GM23338 (cell line): ENCODE measurements at regions not wholly inside any gene's neighbourhood (a gene's known extent, or its start where the extent isn't known, plus 50 kb on each side); places are given as distances from the start of the nearest gene placed in this dataset.

Experiments used
- ATAC-seq: fragments of 200-7000 bp; cut with Tn5 transposase; 3 replicates; pipeline ENCODE4 v1.9.1; 2020
- DNase-seq: peaks from one replicate; pipeline ENCODE4 v3.0.0-alpha.2; 2015; ENCODE audit warnings: low spot score
- H2AFZ ChIP-seq: fragments of 200-600 bp; sonication (generic); 2 replicates; pipeline ENCODE4 v1.8.0; 2016; ENCODE audit warnings: antibody characterized with exemption, mild to moderate bottlenecking, moderate library complexity
- H3F3A ChIP-seq: fragments of 200-600 bp; sonication (generic); replicated peaks from 2 replicates; pipeline ENCODE4 v1.8.0; 2017; ENCODE audit warnings: antibody characterized with exemption, mixed run types, low read depth
- H3K27ac ChIP-seq: fragments of 200-600 bp; sonication (generic); 2 replicates; pipeline ENCODE4 v1.6.1; 2016; ENCODE audit warnings: low read depth
- H3K27me3 ChIP-seq: fragments of 200-600 bp; sonication (generic); 2 replicates; pipeline ENCODE4 v1.8.0; 2016; ENCODE audit warnings: mild to moderate bottlenecking, mixed run types, moderate library complexity; ENCODE audit not compliant: insufficient read depth
- H3K36me3 ChIP-seq: fragments of 200-600 bp; sonication (generic); 2 replicates; pipeline ENCODE4 v1.8.0; 2016; ENCODE audit warnings: mild to moderate bottlenecking; ENCODE audit not compliant: insufficient read depth
- H3K4me1 ChIP-seq: fragments of 200-600 bp; sonication (generic); 2 replicates; pipeline ENCODE4 v1.8.0; 2016; ENCODE audit warnings: mild to moderate bottlenecking, moderate library complexity; ENCODE audit not compliant: insufficient read depth
- H3K4me2 ChIP-seq: fragments of 200-600 bp; sonication (generic); 2 replicates; pipeline ENCODE4 v1.7.1; 2017; ENCODE audit warnings: mixed run types
- H3K4me3 ChIP-seq: fragments of 200-600 bp; sonication (generic); 2 replicates; pipeline ENCODE4 v1.6.1; 2016; ENCODE audit warnings: mixed run types
- H3K79me2 ChIP-seq: fragments of 200-600 bp; sonication (generic); replicated peaks from 2 replicates; pipeline ENCODE4 v1.8.0; 2017; ENCODE audit warnings: mild to moderate bottlenecking; ENCODE audit not compliant: insufficient read depth
- H3K9me2 ChIP-seq: fragments of 200-600 bp; sonication (generic); 2 replicates; pipeline ENCODE4 v1.8.0; 2017; ENCODE audit not compliant: insufficient read depth
- H4K20me1 ChIP-seq: fragments of 200-600 bp; sonication (generic); replicated peaks from 2 replicates; pipeline ENCODE4 v1.8.0; 2017; ENCODE audit warnings: mild to moderate bottlenecking; ENCODE audit not compliant: insufficient read depth
- H3K27ac Mint-ChIP-seq: 2 replicates; pipeline ENCODE4 v1.8.0; 2020; ENCODE audit warnings: inconsistent platforms, mild to moderate bottlenecking, moderate library complexity, mixed read lengths
- H3K27me3 Mint-ChIP-seq: 3 replicates; pipeline ENCODE4 v1.8.0; 2022; ENCODE audit warnings: low read depth, mild to moderate bottlenecking, moderate library complexity, mixed read lengths, inconsistent platforms; ENCODE audit not compliant: insufficient read depth, poor library complexity
- H3K36me3 Mint-ChIP-seq: 3 replicates; pipeline ENCODE4 v1.8.0; 2021; ENCODE audit warnings: low read depth, mild to moderate bottlenecking, inconsistent platforms, moderate library complexity, mixed read lengths
- H3K4me1 Mint-ChIP-seq: 3 replicates; pipeline ENCODE4 v1.8.0; 2020; ENCODE audit warnings: mild to moderate bottlenecking, inconsistent platforms, mixed read lengths
- H3K4me3 Mint-ChIP-seq: 3 replicates; pipeline ENCODE4 v1.8.0; 2021; ENCODE audit warnings: moderate library complexity, mild to moderate bottlenecking, inconsistent platforms, mixed read lengths
- H3K9me3 Mint-ChIP-seq: 3 replicates; pipeline ENCODE4 v1.8.0; 2020; ENCODE audit warnings: moderate library complexity, mild to moderate bottlenecking, inconsistent platforms, mixed read lengths
- CREB1 ChIP-seq: fragments of 250-450 bp; sonication (Bioruptor Pico); IDR thresholded peaks from 2 replicates; pipeline ENCODE4 v1.5.0; 2020; ENCODE audit warnings: low read depth, mild to moderate bottlenecking, moderate library complexity
- EZH2 ChIP-seq: fragments of 200-600 bp; sonication (generic); IDR thresholded peaks from one replicate; pipeline ENCODE4 v1.8.0; 2017; ENCODE audit warnings: antibody characterized with exemption, mild to moderate bottlenecking, low read depth; ENCODE audit not compliant: unreplicated experiment
- EZH2phosphoT487 ChIP-seq: fragments of 200-600 bp; sonication (generic); IDR thresholded peaks from one replicate; pipeline ENCODE4 v1.8.1; 2018; ENCODE audit warnings: antibody characterized with exemption; ENCODE audit not compliant: unreplicated experiment
- JUNB ChIP-seq: IDR thresholded peaks from one replicate; pipeline ENCODE4 v1.6.1; 2016; ENCODE audit warnings: antibody characterized with exemption; ENCODE audit not compliant: unreplicated experiment
- NANOG ChIP-seq: IDR thresholded peaks from 2 replicates; pipeline ENCODE4 v1.6.1; 2016; ENCODE audit warnings: antibody characterized with exemption, borderline replicate concordance
- POLR2AphosphoS5 ChIP-seq: IDR thresholded peaks from 2 replicates; pipeline ENCODE4 v1.6.1; 2016; ENCODE audit warnings: antibody characterized with exemption, low read depth
- STAT1 ChIP-seq: IDR thresholded peaks from one replicate; pipeline ENCODE4 v1.6.1; 2016; ENCODE audit warnings: antibody characterized with exemption; ENCODE audit not compliant: unreplicated experiment
- ZNF114 ChIP-seq: fragments of 250-450 bp; sonication (Bioruptor Pico); IDR thresholded peaks from 2 replicates; pipeline ENCODE4 v1.5.0; 2020; ENCODE audit warnings: mild to moderate bottlenecking, moderate library complexity
- ZNF331 ChIP-seq: fragments of 250-450 bp; sonication (Bioruptor Pico); IDR thresholded peaks from 2 replicates; pipeline ENCODE4 v1.5.0; 2020; ENCODE audit warnings: low read depth, mild to moderate bottlenecking, moderate library complexity
- TF ChIP-seq, protein P1 (sequence below), 2 experiments: fragments of 200-600 bp in 1 of 2; sonication (generic) in 1 of 2; conservative IDR thresholded peaks; 2 replicates each; pipeline versions ENCODE4 v1.5.1 to v1.6.1; 2016 to 2017; ENCODE audit warnings: antibody characterized with exemption in 2 of 2, low read depth in 2 of 2, mild to moderate bottlenecking in 2 of 2, moderate library complexity in 1 of 2
- TF ChIP-seq, protein P2 (sequence below): IDR thresholded peaks from 2 replicates; pipeline ENCODE4 v1.6.1; 2016; ENCODE audit warnings: antibody characterized with exemption
- TF ChIP-seq, protein P3 (sequence below): fragments of 250-450 bp; sonication (Bioruptor Pico); IDR thresholded peaks from 2 replicates; pipeline ENCODE4 v1.5.0; 2020; ENCODE audit warnings: mild to moderate bottlenecking, moderate library complexity
- TF ChIP-seq, protein P4 (sequence below): IDR thresholded peaks from one replicate; pipeline ENCODE4 v1.6.1; 2018; ENCODE audit warnings: antibody characterized with exemption; ENCODE audit not compliant: unreplicated experiment

DNA sequence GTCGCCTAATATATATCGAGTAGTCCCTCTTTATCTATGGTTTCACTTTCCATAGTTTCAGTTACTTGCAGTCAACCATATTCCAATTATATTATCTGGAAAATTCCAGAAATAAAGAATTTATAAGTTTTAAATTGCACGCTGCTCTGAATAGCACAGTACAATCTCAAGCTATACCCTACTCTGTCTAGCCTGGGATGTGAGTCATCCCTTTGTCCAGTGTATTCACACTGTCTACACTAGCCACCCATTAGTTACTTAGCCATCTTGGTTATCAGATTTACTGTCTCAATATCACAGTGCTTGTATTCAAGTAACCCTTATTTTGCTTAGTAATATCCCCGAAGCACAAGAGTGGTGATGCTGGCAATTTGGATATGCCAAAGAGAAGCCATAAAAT is 72.1 kb upstream of the EOMES start:
- Histone ChIP-seq H3K79me2 (no peaks in the 10 kb centered on the region), H2AFZ (peak overlapping the region; percentile 23; the same call in 1 of the 2 replicates), H3K4me3 (no peak overlapping the region), H3K9me2 (peaks cover 6% of the 10 kb centered on the region; the same call in 1 of the 2 replicates), H3K27me3 (no peaks in the 10 kb centered on the region), H3F3A (no peaks in the 10 kb centered on the region), H3K4me1 (no peaks in the 10 kb centered on the region), H3K27ac (no peak overlapping the region), H3K4me2 (no peak overlapping the region), H4K20me1 (no peaks in the 10 kb centered on the region; the same call in 1 of the 2 replicates), H3K36me3 (no peaks in the 10 kb centered on the region)
- no peaks in the 10 kb centered on the region for H3K27me3 Mint-ChIP-seq
- H3K4me1 Mint-ChIP-seq: peaks cover 4% of the 10 kb centered on the region; the same call in 2 of the 3 replicates
- no peak overlapping the region for H3K4me3 Mint-ChIP-seq
- DNase-seq (no peak), ATAC-seq (no peak)
- no peak for TF ChIP-seq EZH2
- TF ChIP-seq, protein P1, sequence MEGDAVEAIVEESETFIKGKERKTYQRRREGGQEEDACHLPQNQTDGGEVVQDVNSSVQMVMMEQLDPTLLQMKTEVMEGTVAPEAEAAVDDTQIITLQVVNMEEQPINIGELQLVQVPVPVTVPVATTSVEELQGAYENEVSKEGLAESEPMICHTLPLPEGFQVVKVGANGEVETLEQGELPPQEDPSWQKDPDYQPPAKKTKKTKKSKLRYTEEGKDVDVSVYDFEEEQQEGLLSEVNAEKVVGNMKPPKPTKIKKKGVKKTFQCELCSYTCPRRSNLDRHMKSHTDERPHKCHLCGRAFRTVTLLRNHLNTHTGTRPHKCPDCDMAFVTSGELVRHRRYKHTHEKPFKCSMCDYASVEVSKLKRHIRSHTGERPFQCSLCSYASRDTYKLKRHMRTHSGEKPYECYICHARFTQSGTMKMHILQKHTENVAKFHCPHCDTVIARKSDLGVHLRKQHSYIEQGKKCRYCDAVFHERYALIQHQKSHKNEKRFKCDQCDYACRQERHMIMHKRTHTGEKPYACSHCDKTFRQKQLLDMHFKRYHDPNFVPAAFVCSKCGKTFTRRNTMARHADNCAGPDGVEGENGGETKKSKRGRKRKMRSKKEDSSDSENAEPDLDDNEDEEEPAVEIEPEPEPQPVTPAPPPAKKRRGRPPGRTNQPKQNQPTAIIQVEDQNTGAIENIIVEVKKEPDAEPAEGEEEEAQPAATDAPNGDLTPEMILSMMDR (conservative IDR thresholded peaks at IDR 0.05; ENCODE audit: low read depth in 2 of 2): no peak
- no peak for TF ChIP-seq STAT1
- TF ChIP-seq, protein P2, sequence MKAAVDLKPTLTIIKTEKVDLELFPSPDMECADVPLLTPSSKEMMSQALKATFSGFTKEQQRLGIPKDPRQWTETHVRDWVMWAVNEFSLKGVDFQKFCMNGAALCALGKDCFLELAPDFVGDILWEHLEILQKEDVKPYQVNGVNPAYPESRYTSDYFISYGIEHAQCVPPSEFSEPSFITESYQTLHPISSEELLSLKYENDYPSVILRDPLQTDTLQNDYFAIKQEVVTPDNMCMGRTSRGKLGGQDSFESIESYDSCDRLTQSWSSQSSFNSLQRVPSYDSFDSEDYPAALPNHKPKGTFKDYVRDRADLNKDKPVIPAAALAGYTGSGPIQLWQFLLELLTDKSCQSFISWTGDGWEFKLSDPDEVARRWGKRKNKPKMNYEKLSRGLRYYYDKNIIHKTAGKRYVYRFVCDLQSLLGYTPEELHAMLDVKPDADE: no peak
- TF ChIP-seq JUNB: no peak
- TF ChIP-seq POLR2AphosphoS5: no peak
- TF ChIP-seq ZNF114 (CRISPR knock-in tag): no peak
- TF ChIP-seq CREB1 (CRISPR knock-in tag): no peak
- TF ChIP-seq EZH2phosphoT487: no peak
- no peak for TF ChIP-seq ZNF331 (CRISPR knock-in tag)
- TF ChIP-seq, protein P3, sequence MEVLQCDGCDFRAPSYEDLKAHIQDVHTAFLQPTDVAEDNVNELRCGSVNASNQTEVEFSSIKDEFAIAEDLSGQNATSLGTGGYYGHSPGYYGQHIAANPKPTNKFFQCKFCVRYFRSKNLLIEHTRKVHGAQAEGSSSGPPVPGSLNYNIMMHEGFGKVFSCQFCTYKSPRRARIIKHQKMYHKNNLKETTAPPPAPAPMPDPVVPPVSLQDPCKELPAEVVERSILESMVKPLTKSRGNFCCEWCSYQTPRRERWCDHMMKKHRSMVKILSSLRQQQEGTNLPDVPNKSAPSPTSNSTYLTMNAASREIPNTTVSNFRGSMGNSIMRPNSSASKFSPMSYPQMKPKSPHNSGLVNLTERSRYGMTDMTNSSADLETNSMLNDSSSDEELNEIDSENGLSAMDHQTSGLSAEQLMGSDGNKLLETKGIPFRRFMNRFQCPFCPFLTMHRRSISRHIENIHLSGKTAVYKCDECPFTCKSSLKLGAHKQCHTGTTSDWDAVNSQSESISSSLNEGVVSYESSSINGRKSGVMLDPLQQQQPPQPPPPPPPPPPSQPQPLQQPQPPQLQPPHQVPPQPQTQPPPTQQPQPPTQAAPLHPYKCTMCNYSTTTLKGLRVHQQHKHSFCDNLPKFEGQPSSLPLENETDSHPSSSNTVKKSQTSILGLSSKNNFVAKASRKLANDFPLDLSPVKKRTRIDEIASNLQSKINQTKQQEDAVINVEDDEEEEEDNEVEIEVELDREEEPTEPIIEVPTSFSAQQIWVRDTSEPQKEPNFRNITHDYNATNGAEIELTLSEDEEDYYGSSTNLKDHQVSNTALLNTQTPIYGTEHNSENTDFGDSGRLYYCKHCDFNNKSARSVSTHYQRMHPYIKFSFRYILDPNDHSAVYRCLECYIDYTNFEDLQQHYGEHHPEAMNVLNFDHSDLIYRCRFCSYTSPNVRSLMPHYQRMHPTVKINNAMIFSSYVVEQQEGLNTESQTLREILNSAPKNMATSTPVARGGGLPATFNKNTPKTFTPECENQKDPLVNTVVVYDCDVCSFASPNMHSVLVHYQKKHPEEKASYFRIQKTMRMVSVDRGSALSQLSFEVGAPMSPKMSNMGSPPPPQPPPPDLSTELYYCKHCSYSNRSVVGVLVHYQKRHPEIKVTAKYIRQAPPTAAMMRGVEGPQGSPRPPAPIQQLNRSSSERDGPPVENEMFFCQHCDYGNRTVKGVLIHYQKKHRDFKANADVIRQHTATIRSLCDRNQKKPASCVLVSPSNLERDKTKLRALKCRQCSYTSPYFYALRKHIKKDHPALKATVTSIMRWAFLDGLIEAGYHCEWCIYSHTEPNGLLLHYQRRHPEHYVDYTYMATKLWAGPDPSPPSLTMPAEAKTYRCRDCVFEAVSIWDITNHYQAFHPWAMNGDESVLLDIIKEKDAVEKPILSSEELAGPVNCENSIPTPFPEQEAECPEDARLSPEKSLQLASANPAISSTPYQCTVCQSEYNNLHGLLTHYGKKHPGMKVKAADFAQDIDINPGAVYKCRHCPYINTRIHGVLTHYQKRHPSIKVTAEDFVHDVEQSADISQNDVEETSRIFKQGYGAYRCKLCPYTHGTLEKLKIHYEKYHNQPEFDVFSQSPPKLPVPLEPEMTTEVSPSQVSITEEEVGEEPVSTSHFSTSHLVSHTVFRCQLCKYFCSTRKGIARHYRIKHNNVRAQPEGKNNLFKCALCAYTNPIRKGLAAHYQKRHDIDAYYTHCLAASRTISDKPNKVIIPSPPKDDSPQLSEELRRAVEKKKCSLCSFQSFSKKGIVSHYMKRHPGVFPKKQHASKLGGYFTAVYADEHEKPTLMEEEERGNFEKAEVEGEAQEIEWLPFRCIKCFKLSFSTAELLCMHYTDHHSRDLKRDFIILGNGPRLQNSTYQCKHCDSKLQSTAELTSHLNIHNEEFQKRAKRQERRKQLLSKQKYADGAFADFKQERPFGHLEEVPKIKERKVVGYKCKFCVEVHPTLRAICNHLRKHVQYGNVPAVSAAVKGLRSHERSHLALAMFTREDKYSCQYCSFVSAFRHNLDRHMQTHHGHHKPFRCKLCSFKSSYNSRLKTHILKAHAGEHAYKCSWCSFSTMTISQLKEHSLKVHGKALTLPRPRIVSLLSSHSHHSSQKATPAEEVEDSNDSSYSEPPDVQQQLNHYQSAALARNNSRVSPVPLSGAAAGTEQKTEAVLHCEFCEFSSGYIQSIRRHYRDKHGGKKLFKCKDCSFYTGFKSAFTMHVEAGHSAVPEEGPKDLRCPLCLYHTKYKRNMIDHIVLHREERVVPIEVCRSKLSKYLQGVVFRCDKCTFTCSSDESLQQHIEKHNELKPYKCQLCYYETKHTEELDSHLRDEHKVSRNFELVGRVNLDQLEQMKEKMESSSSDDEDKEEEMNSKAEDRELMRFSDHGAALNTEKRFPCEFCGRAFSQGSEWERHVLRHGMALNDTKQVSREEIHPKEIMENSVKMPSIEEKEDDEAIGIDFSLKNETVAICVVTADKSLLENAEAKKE (CRISPR knock-in tag): no peak
- TF ChIP-seq, protein P4, sequence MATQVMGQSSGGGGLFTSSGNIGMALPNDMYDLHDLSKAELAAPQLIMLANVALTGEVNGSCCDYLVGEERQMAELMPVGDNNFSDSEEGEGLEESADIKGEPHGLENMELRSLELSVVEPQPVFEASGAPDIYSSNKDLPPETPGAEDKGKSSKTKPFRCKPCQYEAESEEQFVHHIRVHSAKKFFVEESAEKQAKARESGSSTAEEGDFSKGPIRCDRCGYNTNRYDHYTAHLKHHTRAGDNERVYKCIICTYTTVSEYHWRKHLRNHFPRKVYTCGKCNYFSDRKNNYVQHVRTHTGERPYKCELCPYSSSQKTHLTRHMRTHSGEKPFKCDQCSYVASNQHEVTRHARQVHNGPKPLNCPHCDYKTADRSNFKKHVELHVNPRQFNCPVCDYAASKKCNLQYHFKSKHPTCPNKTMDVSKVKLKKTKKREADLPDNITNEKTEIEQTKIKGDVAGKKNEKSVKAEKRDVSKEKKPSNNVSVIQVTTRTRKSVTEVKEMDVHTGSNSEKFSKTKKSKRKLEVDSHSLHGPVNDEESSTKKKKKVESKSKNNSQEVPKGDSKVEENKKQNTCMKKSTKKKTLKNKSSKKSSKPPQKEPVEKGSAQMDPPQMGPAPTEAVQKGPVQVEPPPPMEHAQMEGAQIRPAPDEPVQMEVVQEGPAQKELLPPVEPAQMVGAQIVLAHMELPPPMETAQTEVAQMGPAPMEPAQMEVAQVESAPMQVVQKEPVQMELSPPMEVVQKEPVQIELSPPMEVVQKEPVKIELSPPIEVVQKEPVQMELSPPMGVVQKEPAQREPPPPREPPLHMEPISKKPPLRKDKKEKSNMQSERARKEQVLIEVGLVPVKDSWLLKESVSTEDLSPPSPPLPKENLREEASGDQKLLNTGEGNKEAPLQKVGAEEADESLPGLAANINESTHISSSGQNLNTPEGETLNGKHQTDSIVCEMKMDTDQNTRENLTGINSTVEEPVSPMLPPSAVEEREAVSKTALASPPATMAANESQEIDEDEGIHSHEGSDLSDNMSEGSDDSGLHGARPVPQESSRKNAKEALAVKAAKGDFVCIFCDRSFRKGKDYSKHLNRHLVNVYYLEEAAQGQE: no peak
- no peak for TF ChIP-seq NANOG
- no peak overlapping the region for H3K27ac Mint-ChIP-seq
- H3K36me3 Mint-ChIP-seq: no peaks in the 10 kb centered on the region
- no peaks in the 10 kb centered on the region for H3K9me3 Mint-ChIP-seq
